Endothelial cell of hepatic sinusoid (primary cell): ENCODE measurements at regions not wholly inside any gene's neighbourhood (a gene's known extent, or its start where the extent isn't known, plus 50 kb on each side); places are given as distances from the start of the nearest gene placed in this dataset.
"Not testable (repeated sequence)": the region's sequence is repeated elsewhere in the genome, so short reads cannot be mapped to it uniquely, and the experiment has no call there.

Experiments
- in situ Hi-C: cut with HindIII; loops from 2 replicates; pipeline ENCODE4 v1.10.0; 2017; ENCODE audit warnings: low sequenced_read_pairs

GRCh38 chr4:26197018-26197779 is 123.6 kb upstream of the RBPJ start:
- in situ Hi-C loops, result no loop called here

GRCh38 chr4:26198931-26199330 is 121.9 kb upstream of the RBPJ start:
- in situ Hi-C loops, result not testable (repeated sequence)

DNA sequence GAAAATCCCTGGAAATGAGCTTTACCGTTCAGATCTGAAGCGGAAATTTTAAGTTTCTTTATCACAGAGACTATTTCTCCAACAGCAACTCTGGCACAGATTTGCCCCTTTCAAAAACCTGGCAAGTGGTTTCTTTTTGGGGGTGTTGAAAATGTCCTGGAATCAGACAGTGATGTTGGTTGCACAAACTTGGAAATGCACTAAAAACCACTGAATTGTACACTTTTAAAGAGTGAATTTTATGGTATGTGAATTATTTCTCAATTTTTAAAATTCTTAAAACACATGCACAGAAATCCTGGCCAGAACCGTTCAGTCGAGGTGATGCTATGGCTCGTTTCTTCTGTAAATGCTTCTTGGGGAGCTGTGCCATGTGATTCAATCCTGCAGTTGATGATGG is 121.2 kb upstream of the RBPJ start:
- in situ Hi-C loops, result no loop called here

- in situ Hi-C loops, result no loop called here
Measured at GRCh38 chr4:26201120-26201519, 119.7 kb upstream of the RBPJ start.

DNA sequence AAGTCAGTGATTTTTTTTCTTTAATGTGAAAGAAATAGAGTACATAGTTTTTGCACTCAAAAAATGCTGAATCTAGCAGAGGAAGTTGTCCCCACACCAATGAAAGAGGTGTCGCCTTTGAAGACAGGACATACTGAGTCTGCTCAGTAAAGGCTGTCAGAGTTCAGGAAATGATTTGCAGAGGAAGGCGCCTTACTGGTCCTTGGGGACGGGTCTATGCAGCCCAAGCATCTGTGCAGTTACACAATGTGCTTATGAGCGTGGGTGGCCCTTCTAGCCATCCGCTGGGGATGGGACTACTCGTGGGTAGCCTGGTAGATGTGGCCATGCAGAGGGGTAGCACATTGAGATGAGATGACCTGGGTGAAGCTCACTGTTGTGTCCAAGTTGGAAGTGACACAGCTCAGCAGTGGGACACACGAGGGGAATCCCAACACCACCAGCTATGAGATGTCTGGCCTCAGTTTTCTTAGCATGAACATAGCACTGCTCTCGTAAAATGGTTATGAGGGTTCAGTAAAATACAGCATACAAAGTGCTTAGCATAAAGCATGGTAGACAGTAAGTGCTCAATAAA is 116.5 kb upstream of the RBPJ start:
- in situ Hi-C loops, result no loop called here

- in situ Hi-C loops, result no loop called here
Measured at GRCh38 chr4:26204911-26205370, 115.9 kb upstream of the RBPJ start.

- in situ Hi-C loops, result no loop called here
Measured at GRCh38 chr4:26206339-26206738, 114.5 kb upstream of the RBPJ start.

DNA sequence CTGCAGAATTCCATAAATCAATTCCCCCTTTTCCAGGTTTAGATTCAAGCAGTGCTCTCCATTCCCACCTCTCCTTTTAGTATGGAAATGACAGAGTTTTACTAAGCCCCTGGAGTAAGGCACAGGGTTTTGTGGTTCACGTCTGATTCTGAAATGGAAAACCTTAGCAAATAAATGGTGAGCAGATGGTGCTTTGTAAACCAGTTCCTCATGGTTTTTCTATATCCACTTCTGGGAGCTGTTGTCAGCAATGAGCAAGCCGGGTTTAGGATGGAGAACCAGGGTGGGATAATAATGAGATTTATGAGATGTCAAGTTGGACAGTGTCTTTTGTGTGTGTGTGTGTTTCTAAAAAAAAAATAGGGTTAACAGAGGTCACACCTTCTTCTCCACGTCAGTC is 113.8 kb upstream of the RBPJ start:
- in situ Hi-C loops, result no loop called here

- in situ Hi-C loops, result no loop called here
Measured at GRCh38 chr4:26207631-26208030, 113.2 kb upstream of the RBPJ start.

- in situ Hi-C loops, result no loop called here
Measured at GRCh38 chr4:26208237-26208994, 112.4 kb upstream of the RBPJ start.

DNA sequence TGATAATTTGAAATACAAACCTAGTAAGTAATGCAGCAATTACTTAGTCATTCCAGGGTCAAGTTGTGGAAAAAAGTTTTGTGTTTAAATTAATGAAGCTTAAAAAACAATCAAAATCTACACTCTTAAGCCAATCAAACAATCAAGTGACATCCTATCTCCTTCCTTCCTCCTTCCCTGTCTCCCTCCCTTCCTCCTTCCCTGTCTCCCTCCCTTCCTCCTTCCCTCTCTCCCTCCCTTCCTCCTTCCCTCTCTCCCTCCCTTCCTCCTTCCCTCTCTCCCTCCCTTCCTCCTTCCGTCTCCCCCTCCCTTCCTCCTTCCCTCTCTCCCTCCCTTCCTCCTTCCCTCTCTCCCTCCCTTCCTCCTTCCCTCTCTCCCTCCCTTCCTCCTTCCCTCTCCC is 111.4 kb upstream of the RBPJ start:
- in situ Hi-C loops, result not testable (repeated sequence)

- in situ Hi-C loops, result loop anchor here (10.0 kb wide), 1 partner anchor 58 kb away; no protein-coding TSS in a partner anchor
Measured at GRCh38 chr4:26212528-26212927, 108.3 kb upstream of the RBPJ start.

GRCh38 chr4:26213317-26213716 is 107.5 kb upstream of the RBPJ start:
- in situ Hi-C loops, result loop anchor here (10.0 kb wide), 1 partner anchor 59 kb away; no protein-coding TSS in a partner anchor

DNA sequence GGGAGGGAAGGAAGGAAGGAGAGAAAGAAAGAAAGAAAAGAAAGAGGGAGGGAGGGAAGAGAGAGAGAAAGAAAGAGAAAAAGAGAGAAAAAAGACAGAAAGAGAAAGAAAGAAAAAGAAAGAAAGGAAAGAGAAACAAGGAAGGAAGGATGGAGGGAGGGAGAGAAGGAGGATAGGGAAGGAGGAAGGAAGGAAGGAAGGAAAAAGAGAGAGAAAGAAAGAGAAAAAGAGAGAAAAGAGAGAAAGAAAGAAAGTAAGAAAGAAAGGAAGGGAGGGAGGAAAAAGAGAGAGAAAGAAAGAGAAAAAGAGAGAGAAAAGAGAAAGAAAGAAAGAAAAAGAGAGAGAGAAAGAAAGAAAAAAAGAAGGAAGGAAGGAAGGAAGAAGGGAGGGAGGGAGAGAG is 105.8 kb upstream of the RBPJ start:
- in situ Hi-C loops, result loop anchor here (5.0 to 10.0 kb wide), 3 partner anchors 60 to 83 kb away; no protein-coding TSS in a partner anchor

DNA sequence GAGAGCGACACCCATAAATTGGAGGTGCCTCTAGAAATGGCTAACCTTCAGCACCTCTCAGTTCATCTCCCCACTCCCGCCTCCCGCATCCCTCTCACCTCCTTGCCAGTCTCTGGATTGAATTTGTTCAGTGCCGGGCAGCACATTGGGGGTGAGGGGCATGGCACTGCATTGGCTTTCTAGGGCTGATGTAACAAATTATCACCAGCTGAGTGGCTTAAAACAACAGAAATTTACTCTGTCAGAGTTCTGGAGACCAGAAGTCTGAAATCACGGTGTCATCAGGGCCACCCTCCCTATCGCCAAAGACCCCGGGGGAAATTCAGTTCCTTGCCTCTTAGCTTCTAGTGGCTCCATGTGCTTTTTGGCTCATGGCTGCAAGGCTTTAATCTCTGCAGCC is 105.1 kb upstream of the RBPJ start:
- in situ Hi-C loops, result loop anchor here (5.0 to 10.0 kb wide), 3 partner anchors 61 to 83 kb away; no protein-coding TSS in a partner anchor

DNA sequence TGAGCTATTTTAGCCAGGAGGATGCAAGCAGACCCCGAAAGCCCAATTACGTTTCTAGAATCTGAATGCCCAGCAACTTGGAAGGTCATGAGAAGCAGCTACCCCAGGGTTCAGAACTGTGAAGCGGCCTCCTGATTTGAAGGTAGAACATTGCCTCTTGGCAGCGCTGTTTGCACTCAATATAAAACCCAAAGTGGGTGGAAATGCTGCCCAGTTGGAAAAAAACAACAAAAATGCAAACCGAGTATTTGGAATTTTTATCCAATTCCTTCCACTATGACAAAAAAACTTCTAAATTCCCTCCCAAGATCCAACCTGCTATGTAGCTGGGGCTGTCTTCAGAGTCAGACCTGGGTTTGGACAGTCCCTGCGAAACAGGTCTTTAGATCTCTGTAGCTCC is 103.3 kb upstream of the RBPJ start:
- in situ Hi-C loops, result loop anchor here (5.0 to 10.0 kb wide), 3 partner anchors 60 to 85 kb away; no protein-coding TSS in a partner anchor

- in situ Hi-C loops, result loop anchor here (5.0 to 10.0 kb wide), 3 partner anchors 59 to 86 kb away; no protein-coding TSS in a partner anchor
Measured at GRCh38 chr4:26217961-26218676, 102.7 kb upstream of the RBPJ start.

- in situ Hi-C loops, result loop anchor here (5.0 to 10.0 kb wide), 3 partner anchors 58 to 87 kb away; no protein-coding TSS in a partner anchor
Measured at GRCh38 chr4:26218677-26219605, 101.9 kb upstream of the RBPJ start.

GRCh38 chr4:26220696-26221095 is 100.1 kb upstream of the RBPJ start:
- in situ Hi-C loops, result no loop called here

DNA sequence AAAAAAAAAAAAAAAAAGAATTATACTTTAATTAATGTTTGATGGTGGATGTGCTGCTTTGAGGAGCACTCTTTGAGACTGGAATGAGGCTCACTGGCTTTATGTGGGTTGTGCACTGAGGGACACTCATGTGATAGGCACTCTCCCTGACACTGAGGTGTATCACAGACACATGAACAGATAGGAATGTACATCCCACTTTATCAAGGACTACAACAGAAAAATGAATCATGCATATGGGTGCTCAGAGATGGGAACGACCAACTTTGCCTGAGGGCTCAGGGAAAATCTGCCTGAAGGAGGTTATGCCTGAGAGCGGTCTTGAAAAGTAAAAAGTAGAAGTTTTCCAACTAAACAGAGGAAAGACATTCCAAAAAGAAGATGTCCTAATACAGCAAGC is 97.7 kb upstream of the RBPJ start:
- in situ Hi-C loops, result no loop called here
